Endodermal cell (in vitro differentiated cells): ENCODE measurements at regions not wholly inside any gene's neighbourhood (a gene's known extent, or its start where the extent isn't known, plus 50 kb on each side); places are given as distances from the start of the nearest gene placed in this dataset.

Experiments
- DNase-seq: peaks from one replicate; pipeline ENCODE4 v3.0.0-alpha.2; 2017
- H3K27ac ChIP-seq: 2 replicates; pipeline ENCODE4 v1.5.1; 2013; ENCODE audit warnings: mild to moderate bottlenecking, low read depth, low read length, moderate library complexity
- H3K27me3 ChIP-seq: 2 replicates; pipeline ENCODE4 v1.6.1; 2013; ENCODE audit warnings: mild to moderate bottlenecking, low read length, moderate library complexity; ENCODE audit not compliant: insufficient read depth, control insufficient read depth, poor library complexity, severe bottlenecking
- H3K36me3 ChIP-seq: 2 replicates; pipeline ENCODE4 v1.7.0; 2013; ENCODE audit warnings: mild to moderate bottlenecking, low read length, moderate library complexity; ENCODE audit not compliant: control insufficient read depth, insufficient read depth
- H3K4me1 ChIP-seq: one replicate; pipeline ENCODE4 v1.7.0; 2013; ENCODE audit warnings: low read length; ENCODE audit not compliant: control insufficient read depth, insufficient read depth
- H3K4me3 ChIP-seq: 2 replicates; pipeline ENCODE4 v1.5.1; 2013; ENCODE audit warnings: mild to moderate bottlenecking, low read length, moderate library complexity
- H3K9ac ChIP-seq: 2 replicates; pipeline ENCODE4 v1.6.1; 2013; ENCODE audit warnings: mild to moderate bottlenecking, low read length, moderate library complexity; ENCODE audit not compliant: poor library complexity, severe bottlenecking; ENCODE audit errors: extremely low read depth
- H3K9me3 ChIP-seq: 2 replicates; pipeline ENCODE4 v1.6.1; 2013; ENCODE audit warnings: mild to moderate bottlenecking, low read length, moderate library complexity; ENCODE audit not compliant: control insufficient read depth
- H3K27ac Mint-ChIP-seq: 2 replicates; pipeline ENCODE4 v1.8.0; 2020; ENCODE audit warnings: mixed read lengths
- H3K27me3 Mint-ChIP-seq: 2 replicates; pipeline ENCODE4 v1.8.0; 2021; ENCODE audit warnings: mild to moderate bottlenecking, mixed read lengths; ENCODE audit not compliant: insufficient read depth
- H3K36me3 Mint-ChIP-seq: 2 replicates; pipeline ENCODE4 v1.8.0; 2020; ENCODE audit warnings: low read depth, mixed read lengths
- H3K4me1 Mint-ChIP-seq: 2 replicates; pipeline ENCODE4 v1.8.0; 2020; ENCODE audit warnings: mixed read lengths
- H3K4me3 Mint-ChIP-seq: 2 replicates; pipeline ENCODE4 v1.8.0; 2020; ENCODE audit warnings: mild to moderate bottlenecking, moderate library complexity, mixed read lengths
- H3K9me3 Mint-ChIP-seq: 2 replicates; pipeline ENCODE4 v1.8.0; 2020; ENCODE audit warnings: mild to moderate bottlenecking, mixed read lengths
- CTCF ChIP-seq: fragments of 200-600 bp; sonication (generic); conservative IDR thresholded peaks from 2 replicates; pipeline ENCODE4 v1.5.0; 2021; ENCODE audit warnings: antibody characterized with exemption, mild to moderate bottlenecking
- WGBS, 2 experiments: methylation state at CpG; one replicate each; pipeline versions ENCODE4 v1.1.5 to v1.1.7; 2013; ENCODE audit warnings: missing lambda C conversion rate in 2 of 2, mixed read lengths in 1 of 2; ENCODE audit not compliant: insufficient coverage in 1 of 2, insufficient read length in 1 of 2; 5-methylcytosine and 5-hydroxymethylcytosine counted together

- no peaks in the 10 kb centered on the region for H3K36me3 ChIP-seq
- no peaks in the 10 kb centered on the region for H3K9me3 ChIP-seq
- H3K9me3 Mint-ChIP-seq, result no peaks in the 10 kb centered on the region
- H3K9ac ChIP-seq, result no peak overlapping the region
- peaks cover 12% of the 10 kb centered on the region for H3K4me1 ChIP-seq
- H3K27ac Mint-ChIP-seq, result no peak overlapping the region
- no peak overlapping the region for H3K4me3 Mint-ChIP-seq
- 87 to 100% methylated on average over 1 to 4 of the region's 4 CpGs for whole genome bisulfite sequencing, 2 experiments
- DNase-seq, result no peak
- no peak overlapping the region for H3K27ac ChIP-seq
- peak overlapping the region; percentile 35 for H3K4me3 ChIP-seq
- H3K36me3 Mint-ChIP-seq, result no peaks in the 10 kb centered on the region
- no peaks in the 10 kb centered on the region for H3K27me3 ChIP-seq
- H3K27me3 Mint-ChIP-seq, result no peaks in the 10 kb centered on the region
- TF ChIP-seq CTCF, result no peak
- H3K4me1 Mint-ChIP-seq, result no peaks in the 10 kb centered on the region
These were observed 1079.3 kb downstream of the EPHA7 start for GRCh38 chr6:92339936-92340640.

GRCh38 chr6:92337571-92337970, 1081.8 kb downstream of the EPHA7 start:
- no peak overlapping the region for H3K9ac ChIP-seq
- no peak overlapping the region for H3K27ac ChIP-seq
- Mint-ChIP-seq H3K27ac (no peak overlapping the region), H3K9me3 (no peaks in the 10 kb centered on the region), H3K36me3 (no peaks in the 10 kb centered on the region), H3K27me3 (no peaks in the 10 kb centered on the region), H3K4me3 (no peak overlapping the region), H3K4me1 (no peaks in the 10 kb centered on the region)
- no peaks in the 10 kb centered on the region for H3K27me3 ChIP-seq
- H3K4me1 ChIP-seq, result peaks cover 12% of the 10 kb centered on the region
- H3K36me3 ChIP-seq, result no peaks in the 10 kb centered on the region
- H3K9me3 ChIP-seq, result no peaks in the 10 kb centered on the region
- no peak for TF ChIP-seq CTCF
- DNase-seq, result no peak
- H3K4me3 ChIP-seq, result no peak overlapping the region
- WGBS, 2 experiments, result 60 to 96% methylated on average over 1 of the region's 2 CpGs

GRCh38 chr6:92329208-92329847, 1090.0 kb downstream of the EPHA7 start:
- Mint-ChIP-seq H3K36me3 (no peaks in the 10 kb centered on the region), H3K9me3 (no peaks in the 10 kb centered on the region), H3K4me3 (no peak overlapping the region), H3K4me1 (no peaks in the 10 kb centered on the region), H3K27ac (no peak overlapping the region), H3K27me3 (no peaks in the 10 kb centered on the region)
- TF ChIP-seq CTCF, result no peak
- Histone ChIP-seq H3K4me1 (no peaks in the 10 kb centered on the region), H3K27ac (no peak overlapping the region), H3K9ac (no peak overlapping the region), H3K9me3 (no peaks in the 10 kb centered on the region), H3K36me3 (no peaks in the 10 kb centered on the region), H3K4me3 (no peak overlapping the region), H3K27me3 (no peaks in the 10 kb centered on the region)
- WGBS, 2 experiments, result 88 to 90% methylated on average over 4 to 7 of the region's 7 CpGs
- no peak for DNase-seq
